ENCODE measurements at regions not wholly inside any gene's neighbourhood (a gene's known extent, or its start where the extent isn't known, plus 50 kb on each side); places are given as distances from the start of the nearest gene placed in this dataset.

- no peak for TF ChIP-seq NFAT5 (CRISPR knock-in tag; IDR thresholded peaks at IDR 0.05)
These were observed 186.8 kb downstream of the FRK start (continued) for GRCh38 chr6:115873901-115874300.

GRCh38 chr6:115870464-115870863 lies 190.2 kb downstream of the FRK start:
- CTCF ChIA-PET (ENCODE audit: low intra/inter-chr PET ratio, low total read pairs), result no interaction called here
- no peak overlapping the region for H3K9ac ChIP-seq (ENCODE audit: insufficient read depth, low read depth, low read length)
- no peaks in the 10 kb centered on the region for H3K4me1 ChIP-seq (ENCODE audit: insufficient read depth, low read length)
- H3K4me3 ChIP-seq (replicated peaks in 1 of 3; ENCODE audit: insufficient read depth in 1 of 3, low read depth in 2 of 3, low read length in 3 of 3), result no peak overlapping the region
- no peak for DNase-seq (ENCODE audit: low spot score)
- no peak overlapping the region for H3K27ac ChIP-seq (ENCODE audit: extremely low read length, insufficient read depth, low read length)
- no peaks in the 10 kb centered on the region for H3K9me3 ChIP-seq (ENCODE audit: low read length)
- no peaks in the 10 kb centered on the region for H3K79me2 ChIP-seq (ENCODE audit: insufficient read depth, low read length)
- no peak overlapping the region for H3K4me2 ChIP-seq (ENCODE audit: low read depth, low read length)
- WGBS (ENCODE audit: low lambda C conversion rate), result 5% methylated on average over 3 of the region's 4 CpGs
- TF ChIP-seq POLR2AphosphoS2 (IDR thresholded peaks at IDR 0.05; ENCODE audit: low read depth, low read length), result no peak
- no peak for TF ChIP-seq KDM5B (CRISPR knock-in tag; IDR thresholded peaks at IDR 0.05; ENCODE audit: borderline replicate concordance)
- no peak for TF ChIP-seq ZIK1 (CRISPR knock-in tag; IDR thresholded peaks at IDR 0.05; ENCODE audit: borderline replicate concordance, low read depth)
- no peak for TF ChIP-seq HCFC1 (IDR thresholded peaks at IDR 0.05; ENCODE audit: low read depth, low read length)
- TF ChIP-seq ATF2 (CRISPR knock-in tag; IDR thresholded peaks at IDR 0.05), result no peak
- TF ChIP-seq ZNF180 (CRISPR knock-in tag; IDR thresholded peaks at IDR 0.05; ENCODE audit: borderline replicate concordance, low read depth), result no peak
- no peak for TF ChIP-seq ZNF549 (CRISPR knock-in tag; IDR thresholded peaks at IDR 0.05)
- no peak for TF ChIP-seq FLYWCH1 (CRISPR knock-in tag; IDR thresholded peaks at IDR 0.05)
- FAIRE-seq, result no peak
- in situ Hi-C loops (cut with HindIII; ENCODE audit: extremely low pct_ligation_motif_present, low pct_unique_long_range_greater_than_20kb) (no loop called here), intact Hi-C loops (cut with micrococcal nuclease; ENCODE audit: unreplicated experiment) (no loop called here)
- H4K20me1 ChIP-seq (ENCODE audit: insufficient read depth, low read length), result no peaks in the 10 kb centered on the region
- H3K36me3 ChIP-seq (replicated peaks in 1 of 2; ENCODE audit: control insufficient read depth in 1 of 2, insufficient read depth in 2 of 2, low read length in 2 of 2), result no peaks in the 10 kb centered on the region
- H2AFZ ChIP-seq (ENCODE audit: low read length), result no peak overlapping the region
- no TSS peak for BruUV-seq (replicated peaks)
- no peaks in the 10 kb centered on the region for H3K27me3 ChIP-seq (ENCODE audit: control insufficient read depth in 1 of 2, insufficient read depth in 2 of 2, low read length in 2 of 2)
- POLR2A ChIA-PET, result no interaction called here
- ATAC-seq, result no peak

Measured in HepG2 (cell line).